Type B pancreatic cell (in vitro differentiated cells): ENCODE measurements at regions not wholly inside any gene's neighbourhood (a gene's known extent, or its start where the extent isn't known, plus 50 kb on each side); places are given as distances from the start of the nearest gene placed in this dataset.
A peak's percentile ranks its signal among the peaks of the same experiment; 100 is the strongest.

Experiments used
- DNase-seq: peaks from one replicate; pipeline ENCODE4 v3.0.0; 2021; ENCODE audit warnings: mixed read lengths; ENCODE audit not compliant: unreplicated experiment; ENCODE audit errors: extremely low spot score
- H3K27ac Mint-ChIP-seq: 2 replicates; pipeline ENCODE4 v1.8.0; 2021; ENCODE audit warnings: mild to moderate bottlenecking, mixed read lengths
- H3K27me3 Mint-ChIP-seq: 2 replicates; pipeline ENCODE4 v1.8.0; 2021; ENCODE audit warnings: mixed read lengths
- H3K36me3 Mint-ChIP-seq: 2 replicates; pipeline ENCODE4 v1.8.0; 2021; ENCODE audit warnings: mixed read lengths
- H3K4me1 Mint-ChIP-seq: one replicate; pipeline ENCODE4 v1.8.0; 2021; ENCODE audit warnings: mixed read lengths; ENCODE audit not compliant: unreplicated experiment
- H3K4me3 Mint-ChIP-seq: 2 replicates; pipeline ENCODE4 v1.8.0; 2021; ENCODE audit warnings: mild to moderate bottlenecking, mixed read lengths
- H3K9me3 Mint-ChIP-seq: 2 replicates; pipeline ENCODE4 v1.8.0; 2021; ENCODE audit warnings: mixed read lengths
- TF ChIP-seq, protein P1 (sequence below): fragments of 200-600 bp; sonication (generic); conservative IDR thresholded peaks from 2 replicates; pipeline ENCODE4 v1.5.0; 2021; ENCODE audit warnings: antibody characterized with exemption, mild to moderate bottlenecking

DNA sequence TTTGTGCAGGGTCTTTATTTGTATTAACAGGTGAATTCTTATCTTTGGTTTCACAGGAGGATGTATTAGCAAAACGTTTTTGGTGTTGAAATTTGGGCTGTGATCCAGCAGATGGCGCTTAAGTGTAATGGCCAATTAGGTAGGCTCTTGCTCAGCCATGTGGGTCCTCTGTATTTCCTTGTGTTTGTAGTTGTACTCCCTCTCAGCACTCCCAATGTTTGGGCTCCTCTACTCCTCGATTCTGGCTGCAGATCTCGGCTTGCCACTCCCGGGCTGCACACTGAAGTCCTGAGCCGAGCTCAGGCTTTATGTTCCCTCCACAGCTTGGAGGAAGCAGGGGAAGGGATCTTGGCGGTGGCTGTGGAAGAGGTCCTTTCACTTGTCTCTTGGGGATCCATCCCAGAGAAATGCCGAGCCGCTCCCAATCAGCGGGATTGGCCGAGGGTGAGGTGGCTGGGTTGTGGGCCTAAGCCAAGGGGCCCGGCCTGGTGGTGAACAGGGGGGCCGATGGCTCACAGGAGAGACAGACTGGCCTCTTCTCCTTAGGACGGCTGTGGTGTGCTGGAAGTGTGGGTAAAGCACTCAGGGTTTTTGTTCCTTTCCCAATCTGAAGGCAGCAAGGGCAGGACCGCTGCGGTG, 133.7 kb downstream of the AEBP2 start:
- no peak for DNase-seq
- Mint-ChIP-seq H3K9me3 (peaks cover 6% of the 10 kb centered on the region), H3K27me3 (no peaks in the 10 kb centered on the region), H3K36me3 (peaks cover 26% of the 10 kb centered on the region), H3K4me1 (peaks cover 12% of the 10 kb centered on the region), H3K4me3 (no peak overlapping the region), H3K27ac (no peak overlapping the region)
- TF ChIP-seq, protein P1, sequence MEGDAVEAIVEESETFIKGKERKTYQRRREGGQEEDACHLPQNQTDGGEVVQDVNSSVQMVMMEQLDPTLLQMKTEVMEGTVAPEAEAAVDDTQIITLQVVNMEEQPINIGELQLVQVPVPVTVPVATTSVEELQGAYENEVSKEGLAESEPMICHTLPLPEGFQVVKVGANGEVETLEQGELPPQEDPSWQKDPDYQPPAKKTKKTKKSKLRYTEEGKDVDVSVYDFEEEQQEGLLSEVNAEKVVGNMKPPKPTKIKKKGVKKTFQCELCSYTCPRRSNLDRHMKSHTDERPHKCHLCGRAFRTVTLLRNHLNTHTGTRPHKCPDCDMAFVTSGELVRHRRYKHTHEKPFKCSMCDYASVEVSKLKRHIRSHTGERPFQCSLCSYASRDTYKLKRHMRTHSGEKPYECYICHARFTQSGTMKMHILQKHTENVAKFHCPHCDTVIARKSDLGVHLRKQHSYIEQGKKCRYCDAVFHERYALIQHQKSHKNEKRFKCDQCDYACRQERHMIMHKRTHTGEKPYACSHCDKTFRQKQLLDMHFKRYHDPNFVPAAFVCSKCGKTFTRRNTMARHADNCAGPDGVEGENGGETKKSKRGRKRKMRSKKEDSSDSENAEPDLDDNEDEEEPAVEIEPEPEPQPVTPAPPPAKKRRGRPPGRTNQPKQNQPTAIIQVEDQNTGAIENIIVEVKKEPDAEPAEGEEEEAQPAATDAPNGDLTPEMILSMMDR = peak; percentile 70

DNA sequence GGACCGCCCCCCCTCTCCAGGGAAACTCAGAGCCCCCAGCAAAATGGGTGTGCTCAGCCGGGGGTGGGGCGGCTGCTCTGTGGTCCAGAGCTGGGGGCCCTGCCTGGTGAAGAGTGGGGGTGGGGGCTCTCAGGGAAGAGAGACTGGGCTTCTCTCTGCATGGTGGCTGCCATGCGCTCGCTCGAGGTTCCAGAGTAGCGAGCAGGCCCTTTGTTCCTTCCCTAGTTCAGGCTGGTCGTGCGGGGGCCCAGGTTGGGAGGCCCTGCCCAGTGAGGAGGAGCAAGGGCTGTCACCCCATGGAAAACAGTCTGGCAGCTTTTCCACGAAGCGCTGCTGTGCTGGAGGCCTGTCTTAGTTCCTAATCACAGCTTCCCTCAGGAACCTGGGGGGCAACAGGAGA, 134.6 kb downstream of the AEBP2 start:
- no peak overlapping the region for H3K4me3 Mint-ChIP-seq
- H3K27ac Mint-ChIP-seq = no peak overlapping the region
- peaks cover 12% of the 10 kb centered on the region for H3K4me1 Mint-ChIP-seq
- H3K36me3 Mint-ChIP-seq = peaks cover 26% of the 10 kb centered on the region
- no peak for DNase-seq
- TF ChIP-seq, protein P1 = no peak
- peaks cover 6% of the 10 kb centered on the region for H3K9me3 Mint-ChIP-seq
- no peaks in the 10 kb centered on the region for H3K27me3 Mint-ChIP-seq

DNA sequence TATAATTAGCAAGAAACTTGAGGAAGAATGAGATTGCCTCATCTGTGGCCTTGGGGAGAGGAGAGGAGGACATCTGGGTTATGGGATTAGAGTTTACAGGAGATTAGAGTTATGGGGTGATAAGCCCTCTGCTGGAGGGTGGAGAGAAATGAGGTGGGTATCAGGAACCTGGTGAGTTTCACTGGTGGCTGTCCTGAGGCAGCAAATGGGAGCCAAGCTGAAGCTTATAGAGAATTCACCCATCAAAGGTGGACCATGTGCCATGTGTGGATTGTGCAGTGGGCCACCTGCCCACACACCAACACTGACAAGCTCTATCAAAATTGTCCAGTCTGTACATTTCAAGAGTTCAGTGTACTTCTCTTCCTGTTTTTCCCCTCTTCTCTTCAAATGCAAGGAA, 135.3 kb downstream of the AEBP2 start:
- H3K27me3 Mint-ChIP-seq = no peaks in the 10 kb centered on the region
- H3K4me3 Mint-ChIP-seq = no peak overlapping the region
- H3K27ac Mint-ChIP-seq = no peak overlapping the region
- TF ChIP-seq, protein P1 = no peak
- no peak for DNase-seq
- H3K36me3 Mint-ChIP-seq = peaks cover 26% of the 10 kb centered on the region
- H3K4me1 Mint-ChIP-seq = peaks cover 12% of the 10 kb centered on the region
- H3K9me3 Mint-ChIP-seq = peaks cover 6% of the 10 kb centered on the region

DNA sequence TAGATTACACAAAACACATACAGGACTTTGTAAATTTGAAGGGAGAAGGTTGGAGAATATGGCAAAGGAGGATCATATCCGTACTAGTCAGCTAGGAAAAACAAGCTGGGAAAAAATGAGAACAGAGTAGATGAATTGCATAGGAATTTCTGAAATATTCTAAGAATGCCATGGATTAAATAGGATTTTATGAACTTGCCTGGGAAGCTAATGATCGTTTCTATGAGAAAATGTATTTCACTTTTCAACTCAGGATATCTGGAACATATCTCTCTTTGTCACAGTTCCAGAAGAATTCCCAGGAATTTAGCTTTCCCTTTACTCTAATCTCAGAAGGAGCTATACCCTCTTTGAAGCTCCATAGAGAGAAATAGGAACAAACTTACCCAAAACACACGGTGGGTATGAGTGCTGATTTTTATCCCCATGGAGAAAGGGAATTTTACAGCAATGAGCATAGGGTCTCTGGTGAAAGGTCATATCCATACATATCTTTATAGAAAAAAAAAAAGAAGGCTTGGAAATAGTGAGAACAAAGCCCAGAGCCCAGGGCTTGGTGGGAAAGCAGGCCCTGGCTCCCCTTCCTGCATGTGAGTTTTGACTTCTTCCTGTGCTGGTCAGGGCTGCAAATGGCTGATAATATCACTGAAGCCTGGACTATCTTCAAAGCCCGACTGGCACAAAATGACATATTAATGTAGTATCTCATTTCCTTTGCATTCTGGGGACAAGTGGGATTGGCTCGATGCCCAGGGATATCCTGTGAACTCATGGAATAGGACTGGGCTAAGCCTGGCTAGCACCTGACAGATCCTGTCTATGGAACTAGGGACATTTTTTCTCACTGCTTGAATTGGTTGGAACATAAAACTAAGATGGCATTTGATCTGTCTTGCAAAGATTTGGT, 136.3 kb downstream of the AEBP2 start:
- peaks cover 12% of the 10 kb centered on the region for H3K4me1 Mint-ChIP-seq
- no peak overlapping the region for H3K27ac Mint-ChIP-seq
- H3K4me3 Mint-ChIP-seq = no peak overlapping the region
- no peaks in the 10 kb centered on the region for H3K27me3 Mint-ChIP-seq
- H3K36me3 Mint-ChIP-seq = peaks cover 24% of the 10 kb centered on the region
- no peaks in the 10 kb centered on the region for H3K9me3 Mint-ChIP-seq
- DNase-seq = no peak
- TF ChIP-seq, protein P1 = no peak

DNA sequence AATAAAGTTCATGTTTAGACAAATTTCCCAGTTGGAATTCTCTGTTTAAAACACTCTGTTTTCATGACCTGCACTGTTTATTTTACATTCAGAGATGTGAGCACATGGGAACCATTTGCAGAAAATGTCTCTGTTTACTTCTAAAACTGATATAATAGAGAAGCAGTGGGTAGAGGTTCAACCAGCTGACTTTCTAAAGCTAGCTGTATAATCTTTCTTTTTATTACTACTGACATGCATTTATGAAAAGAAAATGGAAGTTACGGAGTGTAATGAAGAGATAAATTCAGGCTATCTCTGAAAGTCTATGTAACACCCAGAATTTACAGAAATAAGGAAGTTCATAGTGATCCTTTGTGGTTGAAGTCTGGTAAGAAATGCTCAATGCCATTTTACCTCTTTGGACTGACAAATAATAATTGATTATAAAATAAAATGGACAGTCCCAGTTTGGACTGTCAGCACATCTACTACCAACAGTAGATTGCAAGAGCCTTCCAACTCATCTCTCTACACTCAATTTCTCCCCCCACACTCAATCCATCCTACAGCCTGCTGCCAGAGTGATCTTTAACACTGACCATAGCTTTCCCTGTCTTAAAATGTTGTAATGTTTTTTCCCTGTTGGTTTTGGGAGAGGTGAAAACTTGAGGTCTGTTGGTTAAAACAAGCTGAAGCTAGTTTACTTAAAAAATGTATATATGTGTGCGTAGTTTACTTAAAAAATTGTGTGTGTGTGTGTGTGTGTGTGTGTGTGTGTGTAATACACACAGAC, 137.4 kb downstream of the AEBP2 start:
- Mint-ChIP-seq H3K4me3 (peak overlapping the region; percentile 0), H3K27me3 (no peaks in the 10 kb centered on the region), H3K9me3 (no peaks in the 10 kb centered on the region), H3K4me1 (peaks cover 12% of the 10 kb centered on the region), H3K27ac (no peak overlapping the region), H3K36me3 (peaks cover 19% of the 10 kb centered on the region)
- TF ChIP-seq, protein P1 = no peak
- DNase-seq = no peak
